Stimulated activated CD8-positive, alpha-beta memory T cell treated with anti-CD3 and anti-CD28 coated beads, Interleukin-12 subunit alpha, Interleukin-12 subunit beta, amount 100 ng/mL, for 24 hours (primary cell): ENCODE measurements at regions not wholly inside any gene's neighbourhood (a gene's known extent, or its start where the extent isn't known, plus 50 kb on each side); places are given as distances from the start of the nearest gene placed in this dataset.
"Not testable (repeated sequence)": the region's sequence is repeated elsewhere in the genome, so short reads cannot be mapped to it uniquely, and the experiment has no call there.

Experiments used
- DNase-seq: peaks from one replicate; pipeline ENCODE4 v3.0.0-alpha.2; 2020; ENCODE audit errors: extremely low read depth

DNA sequence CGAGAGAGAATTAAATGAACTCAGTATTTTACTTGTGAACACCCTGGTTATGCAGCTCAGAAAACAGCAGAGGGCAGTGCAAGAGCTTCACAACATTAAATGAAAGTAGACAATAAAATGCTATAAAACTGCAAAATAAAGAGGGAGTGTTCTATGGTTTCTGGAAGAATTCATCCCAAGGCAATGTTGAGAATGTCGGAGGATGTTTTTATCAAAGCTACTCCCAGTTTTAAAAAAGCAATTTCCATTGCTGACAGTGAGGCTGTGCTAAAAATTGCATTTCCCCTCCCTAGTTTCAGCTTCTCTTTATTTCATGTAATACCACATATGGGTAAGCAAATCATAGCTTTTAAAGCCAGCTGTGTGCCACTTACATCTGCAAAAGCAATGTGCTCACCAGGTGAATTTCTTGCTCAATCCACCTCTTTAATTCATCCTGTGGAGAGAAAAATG, 296.8 kb downstream of the RAB38 start:
- DNase-seq = no peak

DNA sequence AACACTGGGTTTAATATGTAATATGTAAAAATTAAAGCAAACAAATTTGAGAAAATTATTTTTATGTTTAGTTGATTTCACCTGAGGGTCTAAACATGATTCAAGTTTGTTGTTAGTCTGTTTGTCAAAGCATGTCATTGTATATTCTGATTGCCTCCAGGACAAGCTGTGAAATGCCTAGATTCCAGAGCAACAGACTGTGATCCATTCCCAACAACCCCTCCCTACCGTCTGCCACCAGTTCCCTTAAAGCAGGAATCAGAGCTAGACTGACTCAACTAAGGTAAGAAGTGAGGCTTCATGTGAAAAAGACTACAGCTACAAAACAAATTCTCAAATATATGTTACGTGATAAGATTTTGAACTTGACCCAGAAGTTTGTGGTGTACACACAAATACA, 304.2 kb downstream of the RAB38 start:
- DNase-seq = no peak

DNA sequence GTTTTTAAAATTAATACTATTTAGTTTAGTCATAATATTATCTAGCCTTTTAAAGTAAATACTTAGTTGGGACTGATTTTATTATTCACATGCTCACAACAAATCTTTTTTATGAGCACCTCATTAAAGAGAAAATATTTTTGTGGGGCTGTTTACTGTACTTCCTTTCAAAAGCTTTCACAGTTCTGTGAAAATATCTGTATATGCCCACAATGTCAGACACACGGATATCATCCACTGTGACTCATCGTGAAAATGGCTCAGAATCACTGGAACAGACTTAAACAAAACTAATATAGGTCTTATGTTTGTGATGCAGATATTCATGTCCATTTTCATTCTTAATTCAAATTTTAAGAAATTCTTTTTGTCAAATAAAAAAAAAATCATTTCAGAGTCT, 305.2 kb downstream of the RAB38 start:
- DNase-seq = no peak

DNA sequence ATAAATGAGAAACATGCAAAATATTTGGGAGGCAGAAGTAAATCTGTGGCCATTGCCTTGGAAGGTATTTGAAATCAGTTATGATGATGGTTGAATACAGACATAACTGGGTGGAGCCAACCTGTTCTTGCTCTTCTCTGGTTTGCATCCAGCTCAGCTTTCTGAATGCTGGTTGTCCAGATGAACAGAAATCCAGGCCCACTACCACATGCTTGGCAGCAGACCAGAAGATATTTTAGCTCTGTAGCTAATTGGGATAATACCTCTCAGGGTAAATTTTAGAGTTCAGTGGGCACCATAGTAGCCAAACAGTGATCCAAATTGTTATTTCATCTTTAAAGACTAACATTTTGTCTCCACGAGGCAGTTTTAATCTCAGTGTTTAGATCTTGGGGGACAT, 308.3 kb downstream of the RAB38 start:
- DNase-seq = no peak

DNA sequence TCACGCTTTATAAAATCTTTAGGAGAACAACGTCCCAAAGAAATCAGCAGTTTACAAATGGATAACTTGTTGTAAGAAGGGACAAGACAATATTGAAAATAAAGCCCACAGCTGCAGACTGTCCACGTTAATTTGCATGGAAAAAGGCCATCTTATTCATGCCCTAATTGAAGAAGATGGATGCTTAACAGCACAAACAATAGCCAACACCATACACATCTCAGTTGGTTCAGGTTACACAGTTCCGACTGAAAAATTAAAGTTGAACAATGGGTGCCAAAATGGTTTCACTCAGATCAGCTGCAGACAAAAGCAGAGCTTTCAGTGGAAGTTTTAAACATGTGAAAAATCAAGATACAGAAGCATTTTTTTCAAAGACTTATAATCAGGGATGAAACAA, 314.2 kb downstream of the RAB38 start:
- DNase-seq = no peak

DNA sequence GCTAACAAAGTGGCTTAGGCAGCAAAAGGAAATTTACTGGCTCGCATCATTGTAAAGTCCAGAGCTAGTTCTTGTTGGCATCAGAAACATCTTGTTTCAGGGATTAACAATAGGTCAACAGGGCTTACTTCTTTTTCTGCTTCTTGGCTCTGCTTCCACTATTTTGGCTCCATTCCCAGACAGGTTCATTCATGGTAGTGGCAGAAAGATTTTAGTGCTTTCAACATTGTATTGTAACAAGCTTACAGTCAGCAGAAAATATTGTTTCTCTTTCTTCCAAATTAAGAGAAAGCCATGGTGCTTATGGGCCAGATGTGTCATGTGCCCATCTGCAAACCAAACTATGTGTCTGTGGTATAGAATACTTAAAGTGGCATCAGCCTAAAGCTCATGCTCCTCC, 315.6 kb downstream of the RAB38 start:
- no peak for DNase-seq

DNA sequence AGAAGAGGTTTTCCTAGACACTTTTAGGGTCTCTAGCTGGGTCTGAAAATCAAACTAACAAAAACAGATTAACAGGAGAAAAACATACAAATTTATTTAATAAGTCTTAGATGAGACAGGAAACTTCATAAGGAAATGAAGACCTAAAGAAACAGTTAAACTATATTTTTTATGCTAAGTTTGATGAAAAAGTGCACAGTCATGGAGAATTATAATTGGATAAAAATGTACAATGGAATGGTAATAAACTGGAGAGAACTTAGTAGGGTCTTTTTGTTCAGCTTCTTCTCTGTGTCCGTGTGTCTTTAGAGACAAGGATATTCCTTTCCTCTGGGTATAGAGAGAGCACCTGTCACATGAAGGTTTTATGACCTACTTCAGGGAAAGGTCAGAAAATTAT, 323.4 kb downstream of the RAB38 start:
- no peak for DNase-seq

DNA sequence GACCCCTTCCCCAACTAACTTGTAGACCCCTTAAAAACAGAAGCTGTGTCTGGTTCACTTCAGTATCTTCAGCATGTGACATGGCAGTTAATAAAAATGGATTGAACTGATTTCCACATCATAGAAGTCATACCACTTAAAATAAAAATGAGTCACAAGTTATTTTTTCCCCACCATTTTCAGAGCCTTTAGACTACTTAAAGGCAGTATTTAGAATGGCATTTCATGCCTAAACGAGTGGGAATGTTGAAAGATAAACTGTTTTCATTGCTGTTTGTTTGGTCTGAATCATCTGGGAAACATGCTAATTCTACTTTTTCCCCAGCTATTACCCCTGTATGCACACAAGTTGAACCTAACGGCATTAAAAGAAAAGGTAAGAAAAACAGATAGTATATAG, 324.0 kb downstream of the RAB38 start:
- no peak for DNase-seq

DNA sequence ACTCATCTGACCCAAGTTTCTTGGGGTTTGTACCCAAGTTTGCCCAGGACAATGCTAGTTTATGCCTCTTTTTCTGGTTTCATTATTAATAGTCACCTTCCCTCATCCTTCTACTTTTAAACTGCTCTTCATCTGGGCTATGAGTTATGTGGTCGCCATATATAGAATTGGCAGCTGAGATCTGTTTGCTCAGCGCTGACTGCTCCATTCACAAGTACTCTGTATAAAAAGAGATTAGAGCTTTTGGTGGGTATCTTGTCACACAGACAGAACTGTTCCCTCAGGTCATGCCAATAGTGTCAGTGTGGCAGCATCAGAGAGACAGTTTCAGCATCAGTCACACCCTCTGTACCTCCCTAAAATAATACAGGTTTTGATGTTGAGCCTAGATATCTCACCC, 326.0 kb downstream of the RAB38 start:
- DNase-seq = no peak

DNA sequence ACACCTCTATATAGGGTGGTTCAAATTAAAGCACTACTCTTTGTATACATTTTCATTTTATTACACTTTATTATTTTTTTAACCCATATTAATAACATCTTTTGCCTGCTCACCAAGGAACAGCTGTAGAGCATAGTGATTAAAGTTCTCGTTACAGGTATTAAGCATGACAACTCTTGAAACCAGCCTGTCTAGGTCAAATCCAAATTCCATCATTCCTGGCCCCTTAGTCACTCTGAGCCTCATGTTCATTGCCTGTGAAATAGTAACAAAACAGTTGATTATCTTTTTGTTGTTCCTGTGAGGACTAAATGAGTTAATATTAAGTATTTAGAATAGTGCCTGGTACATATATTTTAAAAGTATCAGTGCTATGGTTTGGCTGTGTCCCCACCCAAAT, 334.5 kb downstream of the RAB38 start:
- DNase-seq = no peak

DNA sequence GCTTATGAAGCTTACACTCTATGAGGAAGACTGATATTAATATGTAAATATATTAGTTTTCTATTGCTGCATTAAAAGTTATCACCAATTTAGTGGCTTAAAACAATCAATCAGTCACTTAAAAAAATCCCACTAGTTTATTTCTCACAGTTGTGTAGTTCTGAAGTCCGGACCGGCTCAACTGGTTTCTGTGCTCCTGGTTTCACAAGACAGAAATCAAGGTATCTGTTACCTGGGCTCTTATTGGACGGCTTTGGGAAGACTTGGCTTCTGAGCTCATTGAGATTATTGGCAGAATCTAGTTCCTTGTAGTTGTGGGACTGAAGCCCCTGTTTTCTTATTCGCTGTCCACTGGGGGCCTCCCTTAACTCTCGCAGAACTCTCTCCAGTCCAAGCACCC, 343.0 kb downstream of the RAB38 start:
- no peak for DNase-seq

DNA sequence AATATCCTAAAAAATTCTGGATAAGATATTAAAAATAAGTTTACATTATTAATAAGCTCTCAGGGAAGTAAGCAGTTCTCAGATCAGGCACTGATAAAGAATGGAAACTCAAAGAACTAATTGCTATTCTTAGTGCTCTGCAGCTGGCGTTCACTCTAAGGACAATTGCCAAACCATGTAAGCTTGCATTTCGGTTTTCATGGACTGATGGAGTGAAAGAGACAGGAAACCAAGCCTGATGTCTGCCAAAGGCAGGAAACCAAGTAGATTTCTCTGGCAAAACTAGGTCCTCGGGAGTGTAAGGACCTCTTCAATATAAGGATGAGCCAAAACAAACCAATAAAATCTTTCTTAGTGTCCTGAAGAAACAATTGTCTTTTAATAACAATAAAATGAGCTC, 355.2 kb downstream of the RAB38 start:
- DNase-seq = no peak

DNA sequence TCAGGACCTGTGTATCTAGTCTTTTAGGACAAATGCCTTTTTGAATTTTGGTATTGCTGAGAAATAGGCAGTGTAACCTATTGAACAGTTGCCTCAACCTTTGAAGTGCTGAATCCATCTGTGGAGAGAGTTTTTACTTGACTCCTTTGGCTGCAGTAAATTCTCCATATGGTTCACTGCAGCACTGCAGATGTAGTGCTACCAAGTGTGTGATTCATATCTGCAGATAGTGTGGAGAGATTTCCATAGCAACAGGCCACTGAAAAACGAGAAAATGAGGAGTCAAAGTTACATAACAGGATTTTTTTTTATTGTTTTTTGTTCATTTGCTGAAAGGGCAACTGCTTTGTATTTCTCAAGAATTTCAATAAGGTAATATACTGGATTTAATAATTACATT, 356.1 kb downstream of the RAB38 start:
- no peak for DNase-seq

DNA sequence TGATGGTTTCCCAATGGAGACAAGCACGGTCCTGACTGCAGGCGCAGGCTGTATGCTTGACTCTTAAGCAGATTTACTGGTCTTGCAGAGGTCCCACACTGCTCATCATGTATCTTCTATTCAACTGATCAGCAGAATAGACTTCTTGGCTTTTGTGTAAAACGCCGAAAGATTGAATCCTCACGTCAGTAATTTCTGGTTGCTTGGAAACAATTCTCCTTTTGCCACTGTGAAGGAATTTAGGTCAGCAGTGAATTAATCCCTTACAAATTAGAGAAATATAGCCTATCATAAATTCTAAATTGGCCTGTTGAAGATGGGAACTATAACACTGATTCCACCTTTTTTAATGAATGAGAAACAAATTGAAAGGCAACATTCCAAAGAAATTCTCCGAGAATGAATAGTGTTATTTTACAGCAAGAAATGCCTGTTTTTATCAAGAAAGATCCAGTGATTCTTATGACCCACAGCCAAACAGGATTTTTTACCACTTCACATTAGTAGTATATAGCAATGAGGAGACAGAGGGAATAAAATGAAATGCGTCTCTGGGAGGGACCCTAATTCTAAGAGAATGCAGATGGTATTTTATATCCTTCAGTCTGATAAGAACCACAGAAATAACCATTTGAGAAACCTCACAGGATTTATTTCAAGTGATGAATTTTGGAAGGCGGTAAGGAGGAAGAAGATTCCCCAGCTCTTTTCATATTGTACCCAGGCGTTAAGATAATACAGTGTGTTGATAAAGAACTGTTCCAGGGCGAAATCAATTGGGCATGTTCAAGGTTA, 362.5 kb downstream of the RAB38 start:
- no peak for DNase-seq

DNA sequence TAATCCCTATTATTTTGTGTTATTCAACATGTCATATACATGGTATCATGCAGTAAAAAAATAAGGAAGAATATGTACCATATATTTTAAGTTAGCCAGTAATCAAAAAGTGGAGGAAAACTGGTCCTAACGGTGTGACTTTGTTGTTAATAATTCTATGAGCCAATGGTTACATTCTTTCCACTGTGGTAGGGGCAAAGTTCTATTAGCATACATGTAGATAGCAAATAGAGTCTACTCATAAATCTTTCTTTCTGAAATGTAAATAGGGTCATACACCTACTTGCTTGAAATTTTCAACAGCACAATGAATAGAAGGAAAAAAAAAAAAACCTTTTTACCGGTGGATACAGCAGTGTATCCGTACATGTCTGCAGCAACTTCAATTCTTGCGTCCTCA, 364.8 kb downstream of the RAB38 start:
- no peak for DNase-seq

DNA sequence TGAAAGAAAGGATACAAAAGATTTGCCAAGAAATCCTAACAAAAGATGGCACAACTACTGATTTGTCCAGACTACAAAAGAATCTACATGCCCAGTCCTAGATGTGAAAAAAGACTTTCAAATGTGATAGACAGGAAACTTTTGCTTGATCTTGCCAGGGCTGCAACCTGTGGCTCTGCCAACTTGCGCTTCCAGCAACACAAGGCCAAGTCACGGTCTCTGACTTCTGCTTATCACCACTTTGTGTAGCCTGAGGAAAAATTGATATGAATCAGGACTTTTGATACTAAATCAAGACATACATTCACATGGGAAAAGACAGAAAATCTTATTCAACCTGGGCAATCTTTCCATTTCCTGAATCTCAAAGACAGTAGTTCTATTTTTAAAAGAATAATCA, 366.0 kb downstream of the RAB38 start:
- no peak for DNase-seq

DNA sequence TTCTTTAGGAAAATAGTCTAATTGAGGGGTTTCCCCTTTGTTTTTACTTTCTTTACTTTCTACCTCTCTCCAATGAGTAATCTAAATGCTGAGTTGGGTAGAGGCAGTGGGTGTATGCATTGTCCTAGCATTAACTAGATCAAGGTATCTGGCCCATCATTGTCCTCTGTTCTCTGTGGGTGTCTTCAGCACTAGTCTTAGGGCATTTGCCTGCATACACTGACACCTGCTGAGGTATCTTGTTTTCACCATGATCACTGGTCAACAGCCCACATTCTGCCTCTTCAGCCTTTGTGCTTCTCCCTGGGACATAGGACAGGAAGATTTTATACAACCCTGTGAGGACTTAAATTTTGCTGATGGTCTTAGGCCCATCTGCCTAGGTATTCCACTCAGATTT, 371.1 kb downstream of the RAB38 start:
- DNase-seq = no peak

DNA sequence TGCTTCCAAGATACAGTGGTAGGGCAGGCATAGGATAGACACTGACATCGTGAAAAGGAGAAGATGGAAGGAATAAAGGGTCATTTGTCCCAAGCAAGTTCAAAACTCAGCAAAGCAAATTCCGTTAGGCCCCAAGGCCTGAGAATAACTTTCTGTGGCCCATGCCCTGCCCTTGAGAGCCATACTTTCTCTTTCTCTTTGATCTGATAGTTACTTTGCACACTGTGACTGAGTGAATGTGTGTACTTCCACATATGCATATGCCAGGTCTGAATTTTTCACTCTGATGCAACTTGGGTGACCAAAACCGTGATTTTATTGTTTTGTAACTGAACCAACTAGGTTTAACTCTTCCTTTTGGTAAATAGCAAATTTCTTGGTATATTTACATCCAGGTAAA, 371.5 kb downstream of the RAB38 start:
- DNase-seq = no peak

DNA sequence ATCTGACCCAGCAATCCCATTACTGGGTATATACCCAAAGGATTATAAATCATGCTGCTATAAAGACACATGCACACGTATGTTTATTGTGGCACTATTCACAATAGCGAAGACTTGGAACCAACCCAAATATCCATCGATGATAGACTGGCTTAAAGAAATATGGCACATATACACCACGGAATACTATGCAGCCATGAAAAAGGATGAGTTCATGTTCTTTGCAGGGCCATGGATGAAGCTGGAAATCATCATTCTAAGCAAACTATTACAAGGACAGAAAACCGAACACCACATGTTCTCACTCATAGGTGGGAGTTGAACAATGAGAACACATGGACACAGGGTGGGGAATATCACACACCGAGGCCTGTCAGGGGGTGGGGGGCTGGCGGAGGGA, 390.4 kb downstream of the RAB38 start:
- DNase-seq = not testable (repeated sequence)

DNA sequence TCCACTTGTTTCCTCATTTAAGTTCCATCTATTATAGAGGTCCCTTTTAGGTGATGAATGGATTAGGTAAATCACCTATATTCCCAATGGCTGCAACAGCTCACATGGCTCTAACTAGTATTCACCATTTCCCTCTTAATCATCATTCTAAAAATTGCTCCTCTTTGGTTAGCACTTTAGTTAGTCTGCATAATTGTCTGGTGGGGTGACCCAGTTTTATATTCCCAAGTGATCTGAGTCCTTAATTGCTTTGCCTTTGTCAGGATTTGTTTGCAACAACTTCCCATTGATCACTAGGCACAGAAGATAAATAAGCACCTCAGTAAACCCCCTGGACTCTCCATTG, 395.2 kb downstream of the RAB38 start:
- no peak for DNase-seq

DNA sequence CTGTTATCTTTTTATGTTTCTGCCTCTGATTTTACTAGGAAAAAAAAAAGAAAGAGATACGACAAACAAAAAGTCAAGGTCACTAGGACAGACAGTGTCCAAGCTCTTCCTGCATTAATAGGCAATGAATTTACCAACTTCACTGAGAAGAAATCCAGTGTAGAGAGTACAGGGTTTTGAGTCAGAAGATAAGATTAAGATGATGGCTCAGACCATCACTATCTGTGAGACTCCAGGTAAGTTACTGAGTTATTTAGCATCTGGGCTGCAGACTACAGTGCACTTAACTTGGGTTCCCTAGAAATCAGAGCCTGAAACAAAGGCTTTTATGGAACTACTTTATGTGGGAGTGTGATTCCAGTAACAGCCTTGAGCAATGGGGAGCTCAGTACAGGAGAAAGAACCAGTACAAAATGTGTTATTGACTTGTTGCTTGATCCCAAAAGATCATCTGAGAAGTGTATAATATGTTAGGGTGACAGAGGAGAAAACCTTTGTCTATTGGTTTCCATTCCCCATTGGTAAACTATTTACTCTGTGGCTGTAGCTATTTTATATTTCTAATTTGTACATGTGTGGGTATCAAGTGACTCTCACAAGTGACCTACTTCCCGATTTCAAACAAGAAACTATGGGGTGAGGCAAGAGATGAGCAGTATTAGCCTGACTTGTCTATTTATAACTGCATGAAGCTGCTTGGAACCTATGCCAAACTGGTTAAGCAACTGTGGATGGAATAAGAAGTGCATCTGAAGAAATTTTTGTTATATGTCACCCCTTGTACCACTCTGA, 395.8 kb downstream of the RAB38 start:
- no peak for DNase-seq

DNA sequence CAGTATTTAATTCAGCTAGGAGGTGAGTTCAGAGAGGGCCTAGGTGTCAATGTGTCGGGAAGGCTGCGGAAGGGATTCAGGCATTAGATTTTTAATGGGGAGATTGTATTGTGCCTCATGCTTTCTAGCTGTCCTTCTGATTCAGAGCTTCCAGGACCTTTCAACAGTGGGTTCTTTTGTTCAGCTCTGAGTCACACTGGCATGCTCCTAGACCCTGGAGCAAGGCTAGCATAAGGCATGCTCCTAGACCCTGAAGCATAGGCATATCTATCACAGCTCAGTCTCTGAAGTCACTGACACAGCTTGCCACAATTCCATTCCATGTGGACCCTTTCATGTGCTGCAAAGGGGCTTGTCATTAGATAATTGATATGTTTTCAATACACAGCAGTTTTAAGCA, 396.9 kb downstream of the RAB38 start:
- DNase-seq = no peak

DNA sequence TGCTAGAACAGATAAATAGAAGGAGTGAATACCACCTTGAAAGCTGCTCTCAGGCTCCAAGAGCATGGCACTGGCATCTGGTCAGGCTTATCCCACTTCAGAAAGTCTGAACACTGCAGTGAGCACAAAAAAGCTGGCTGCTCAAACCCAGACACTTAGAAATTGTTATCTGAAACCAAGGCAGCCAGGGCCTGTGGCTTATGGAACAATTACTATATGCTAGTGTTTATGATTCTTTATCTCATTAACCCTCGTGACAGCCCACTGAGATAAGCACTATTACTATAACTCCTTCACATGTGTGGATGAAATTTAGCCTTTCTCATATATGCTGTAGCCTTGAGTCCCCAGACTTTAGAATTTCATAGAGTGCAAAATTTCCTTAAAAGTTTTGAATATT, 400.2 kb downstream of the RAB38 start:
- no peak for DNase-seq

DNA sequence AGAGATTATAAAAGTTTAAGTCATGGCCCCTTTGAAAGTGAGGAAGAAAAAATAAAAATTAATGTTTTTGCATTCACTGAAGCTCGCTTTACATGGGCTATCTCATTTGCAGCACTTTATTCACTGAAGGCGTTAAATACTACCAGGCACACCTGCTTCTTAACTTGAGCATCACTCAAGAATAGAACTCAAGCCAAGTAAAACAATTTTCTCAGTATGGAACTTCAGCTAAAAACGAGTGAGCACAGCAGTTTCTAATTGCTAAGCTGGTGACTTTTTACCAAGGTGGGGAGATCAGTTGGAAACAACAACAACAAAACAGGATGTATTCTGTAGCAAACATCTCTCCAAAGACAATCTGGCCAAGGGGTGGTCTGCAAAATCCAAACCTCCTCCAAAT, 405.6 kb downstream of the RAB38 start:
- DNase-seq = no peak
